HG03159 (cell line): ENCODE measurements at regions not wholly inside any gene's neighbourhood (a gene's known extent, or its start where the extent isn't known, plus 50 kb on each side); places are given as distances from the start of the nearest gene placed in this dataset.

Experiments used
- ATAC-seq: cut with Tn5 transposase; IDR thresholded peaks from one replicate; pipeline ENCODE4 v1.9.1; 2021; ENCODE audit warnings: mild to moderate bottlenecking, moderate library complexity; ENCODE audit not compliant: unreplicated experiment

DNA sequence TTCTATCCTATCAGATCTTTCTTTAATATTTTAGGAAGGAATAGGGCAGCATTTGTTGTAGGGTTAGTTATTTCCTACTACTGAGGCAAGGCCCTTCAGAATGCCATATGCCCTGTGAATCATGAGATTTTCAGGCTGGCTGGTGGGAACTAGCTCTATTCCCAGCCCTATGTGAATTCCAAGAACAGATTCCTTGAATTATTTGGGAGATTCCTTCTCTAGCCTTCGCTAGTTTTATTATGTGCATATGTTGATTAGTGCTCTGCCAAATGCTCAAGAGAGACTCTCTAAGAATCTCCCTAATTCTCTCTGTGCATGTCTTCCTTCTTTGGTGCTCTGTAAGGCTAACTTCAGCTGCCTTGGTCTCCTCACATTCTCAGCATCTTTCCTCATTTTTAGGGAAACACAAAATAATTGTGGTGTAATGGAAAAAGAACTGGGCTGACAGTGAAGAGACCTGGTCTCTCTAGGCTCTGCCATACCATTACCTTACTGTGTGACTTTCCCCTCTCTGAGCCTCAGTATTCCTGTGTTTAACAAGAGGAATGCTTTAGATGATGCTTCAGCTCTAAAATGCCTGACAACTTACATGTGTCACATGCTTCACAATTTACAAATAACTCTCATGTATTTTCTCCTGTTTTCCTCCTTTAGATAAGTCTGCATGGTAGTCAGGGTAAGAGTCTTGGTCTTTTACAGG lies 79.7 kb downstream of the VMA21 start:
- no peak for ATAC-seq

DNA sequence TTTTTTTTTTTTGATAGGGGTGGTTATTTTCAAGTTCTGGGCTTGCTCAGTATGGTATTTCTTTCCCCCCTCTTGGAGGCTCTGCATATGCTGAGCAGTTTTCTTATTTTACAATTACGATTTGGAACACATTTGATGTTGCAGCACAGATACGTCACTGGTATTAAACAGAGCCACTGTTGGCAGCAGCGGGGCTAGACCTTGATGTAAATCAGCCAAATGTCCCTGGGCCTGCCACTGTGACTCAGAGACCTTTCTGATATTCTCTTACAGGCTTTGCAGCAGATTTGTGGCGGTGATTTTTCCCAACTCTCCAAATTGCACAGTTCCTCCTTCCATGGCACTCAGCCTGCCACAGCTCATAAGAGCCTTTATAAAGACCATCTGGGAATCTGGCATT lies 81.1 kb downstream of the VMA21 start:
- no peak for ATAC-seq

DNA sequence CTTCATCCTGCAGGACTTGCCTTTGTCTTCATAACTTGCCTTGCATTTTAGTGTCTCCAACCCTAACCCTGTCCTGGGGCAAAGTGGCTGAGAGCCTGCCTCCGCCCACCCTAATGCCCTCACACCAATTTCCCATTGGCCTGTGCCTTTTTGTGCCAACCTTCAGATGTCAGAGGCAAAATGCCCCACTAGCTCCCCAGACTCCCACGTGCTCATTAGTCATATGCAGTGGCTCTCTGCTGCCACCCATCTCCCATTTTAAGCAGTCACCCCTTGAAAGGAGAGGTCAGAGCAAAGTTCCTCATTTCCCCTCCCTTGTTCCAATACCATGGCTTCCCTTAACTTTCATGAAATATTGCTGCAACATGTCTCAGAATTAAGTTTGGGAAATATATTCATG lies 74.8 kb upstream of the PASD1 start:
- peak; percentile 89 for ATAC-seq

DNA sequence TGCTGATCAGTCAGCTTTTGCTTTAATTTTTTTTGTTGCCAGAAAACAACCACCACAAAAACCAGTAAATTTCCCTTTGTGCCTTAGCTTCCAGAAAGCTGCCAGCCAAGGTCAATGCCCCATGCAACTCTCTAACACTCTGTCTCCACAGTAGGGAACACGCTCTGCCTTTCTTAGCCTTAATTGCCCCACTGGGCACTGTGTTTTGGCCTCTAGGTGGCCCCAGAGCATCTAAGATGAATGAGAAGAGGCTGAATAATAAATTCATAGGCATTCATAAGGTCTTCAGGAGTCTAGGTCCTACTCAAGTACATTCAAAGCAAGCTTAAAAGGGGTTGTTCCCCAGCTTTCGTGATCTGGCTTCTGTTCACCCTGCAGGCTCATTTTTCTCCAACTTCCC lies 57.7 kb upstream of the PASD1 start:
- ATAC-seq: no peak

DNA sequence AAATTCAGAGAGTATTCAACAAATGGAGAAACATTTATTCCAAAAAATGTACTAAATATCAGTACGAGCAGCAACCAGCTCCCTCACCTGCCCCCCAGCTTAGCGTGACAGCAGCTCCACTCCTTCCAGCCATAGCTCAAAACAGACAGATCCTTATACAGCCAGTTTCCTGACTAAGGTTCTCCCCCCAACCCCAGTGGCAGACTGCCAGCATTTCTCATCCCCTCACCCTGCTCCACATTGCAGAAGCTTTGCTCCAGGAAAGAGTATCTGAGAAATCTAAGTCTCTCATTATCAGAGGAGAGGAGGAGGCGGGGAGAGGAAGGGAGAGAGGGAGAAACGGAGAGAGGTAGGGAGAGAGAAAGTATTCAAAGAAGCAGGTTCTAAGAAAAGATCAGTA lies 53.3 kb upstream of the PASD1 start:
- no peak for ATAC-seq

DNA sequence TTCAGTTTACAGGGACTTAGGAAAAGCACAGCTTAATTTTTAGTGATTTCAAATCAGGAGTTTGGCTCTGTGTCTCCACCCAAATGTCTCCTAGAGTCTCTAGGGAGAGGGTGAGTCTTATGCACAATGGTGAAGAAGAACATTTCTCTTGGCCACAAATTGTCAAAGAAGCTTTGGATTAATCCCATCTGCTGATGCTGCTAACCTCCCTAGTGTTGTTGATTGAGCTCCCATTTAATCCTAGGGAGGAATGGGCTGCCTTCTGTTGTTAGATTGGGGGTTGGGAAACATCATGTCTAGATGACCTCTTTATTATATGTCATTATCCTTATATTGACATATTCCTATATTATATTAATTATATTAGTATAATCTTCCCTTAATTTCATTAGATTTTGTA lies 50.0 kb upstream of the PASD1 start:
- ATAC-seq: no peak
